AG09309 (cell line): ENCODE measurements at regions not wholly inside any gene's neighbourhood (a gene's known extent, or its start where the extent isn't known, plus 50 kb on each side); places are given as distances from the start of the nearest gene placed in this dataset.

Source experiments
- DNase-seq: peaks from one replicate; pipeline ENCODE4 v3.0.0-alpha.2; 2010; ENCODE audit warnings: low read depth
- H3K4me3 ChIP-seq: 2 replicates; pipeline ENCODE4 v1.5.1; 2011; ENCODE audit warnings: mild to moderate bottlenecking, low read depth, low read length, moderate library complexity; ENCODE audit not compliant: control insufficient read depth
- TF ChIP-seq, protein P1 (sequence below): IDR thresholded peaks from 2 replicates; pipeline ENCODE4 v1.5.1; 2011; ENCODE audit warnings: mild to moderate bottlenecking, low read depth, low read length, inconsistent platforms; ENCODE audit not compliant: insufficient read depth, control insufficient read depth; ENCODE audit errors: missing control alignments

DNA sequence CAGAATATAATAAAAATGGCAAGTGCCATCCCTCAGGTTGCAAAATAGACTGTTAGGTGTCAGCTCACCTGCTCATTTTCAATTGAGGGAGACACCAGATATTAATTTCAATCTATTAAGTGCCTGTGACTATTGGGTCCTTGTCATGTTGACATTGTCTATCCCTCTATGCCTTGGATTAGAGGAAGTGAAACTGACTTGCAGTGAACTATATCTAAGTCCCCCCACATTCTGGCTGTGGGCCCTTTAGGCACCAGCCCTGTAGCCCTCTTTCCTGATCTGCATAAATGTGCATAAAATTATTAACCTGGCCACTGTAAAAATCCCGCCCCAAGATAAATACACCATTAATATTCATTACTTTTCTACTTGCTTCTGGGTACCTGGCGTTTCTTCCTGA is 293.0 kb upstream of the CLNK start:
- no peak for DNase-seq
- no peak overlapping the region for H3K4me3 ChIP-seq
- TF ChIP-seq, protein P1, sequence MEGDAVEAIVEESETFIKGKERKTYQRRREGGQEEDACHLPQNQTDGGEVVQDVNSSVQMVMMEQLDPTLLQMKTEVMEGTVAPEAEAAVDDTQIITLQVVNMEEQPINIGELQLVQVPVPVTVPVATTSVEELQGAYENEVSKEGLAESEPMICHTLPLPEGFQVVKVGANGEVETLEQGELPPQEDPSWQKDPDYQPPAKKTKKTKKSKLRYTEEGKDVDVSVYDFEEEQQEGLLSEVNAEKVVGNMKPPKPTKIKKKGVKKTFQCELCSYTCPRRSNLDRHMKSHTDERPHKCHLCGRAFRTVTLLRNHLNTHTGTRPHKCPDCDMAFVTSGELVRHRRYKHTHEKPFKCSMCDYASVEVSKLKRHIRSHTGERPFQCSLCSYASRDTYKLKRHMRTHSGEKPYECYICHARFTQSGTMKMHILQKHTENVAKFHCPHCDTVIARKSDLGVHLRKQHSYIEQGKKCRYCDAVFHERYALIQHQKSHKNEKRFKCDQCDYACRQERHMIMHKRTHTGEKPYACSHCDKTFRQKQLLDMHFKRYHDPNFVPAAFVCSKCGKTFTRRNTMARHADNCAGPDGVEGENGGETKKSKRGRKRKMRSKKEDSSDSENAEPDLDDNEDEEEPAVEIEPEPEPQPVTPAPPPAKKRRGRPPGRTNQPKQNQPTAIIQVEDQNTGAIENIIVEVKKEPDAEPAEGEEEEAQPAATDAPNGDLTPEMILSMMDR, result no peak

DNA sequence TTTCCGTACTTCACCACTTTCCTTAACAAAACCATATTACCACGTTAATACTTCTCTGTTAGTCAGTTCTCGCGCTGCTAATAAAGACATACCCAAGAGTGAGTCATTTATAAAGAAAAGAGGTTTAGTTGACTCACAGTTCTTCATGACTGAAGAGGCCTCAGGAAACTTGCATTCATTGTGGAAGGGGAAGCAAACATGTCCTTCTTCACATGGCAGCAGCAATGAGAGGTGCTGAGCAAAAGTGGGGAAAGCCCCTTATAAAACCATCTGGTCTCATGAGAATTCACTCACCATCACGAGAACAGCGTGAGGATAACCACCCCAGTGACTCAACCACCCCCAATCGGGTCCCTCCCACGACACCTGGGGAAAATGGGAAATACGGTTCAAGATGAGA is 289.8 kb upstream of the CLNK start:
- DNase-seq, result no peak
- H3K4me3 ChIP-seq, result no peak overlapping the region
- TF ChIP-seq, protein P1, result no peak

DNA sequence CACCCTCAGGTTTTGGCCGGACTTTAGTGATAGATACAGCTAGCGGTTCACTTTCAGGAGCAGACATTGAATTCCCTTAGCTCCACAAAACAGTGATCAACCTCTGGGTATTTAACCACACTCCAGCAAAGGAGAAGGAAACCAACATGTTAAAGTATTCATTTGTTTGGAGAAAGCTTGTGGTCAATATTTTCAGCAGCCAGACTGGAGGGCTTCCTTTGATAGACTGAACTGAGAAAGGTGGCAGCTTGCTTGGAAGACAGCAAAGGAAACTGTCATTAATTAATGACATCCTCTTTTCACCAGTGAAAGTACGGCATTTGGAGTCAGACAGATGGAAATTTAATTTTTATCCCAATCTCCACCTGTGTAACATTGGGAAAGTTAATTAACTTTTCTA is 289.1 kb upstream of the CLNK start:
- TF ChIP-seq, protein P1, result no peak
- DNase-seq, result no peak
- no peak overlapping the region for H3K4me3 ChIP-seq

DNA sequence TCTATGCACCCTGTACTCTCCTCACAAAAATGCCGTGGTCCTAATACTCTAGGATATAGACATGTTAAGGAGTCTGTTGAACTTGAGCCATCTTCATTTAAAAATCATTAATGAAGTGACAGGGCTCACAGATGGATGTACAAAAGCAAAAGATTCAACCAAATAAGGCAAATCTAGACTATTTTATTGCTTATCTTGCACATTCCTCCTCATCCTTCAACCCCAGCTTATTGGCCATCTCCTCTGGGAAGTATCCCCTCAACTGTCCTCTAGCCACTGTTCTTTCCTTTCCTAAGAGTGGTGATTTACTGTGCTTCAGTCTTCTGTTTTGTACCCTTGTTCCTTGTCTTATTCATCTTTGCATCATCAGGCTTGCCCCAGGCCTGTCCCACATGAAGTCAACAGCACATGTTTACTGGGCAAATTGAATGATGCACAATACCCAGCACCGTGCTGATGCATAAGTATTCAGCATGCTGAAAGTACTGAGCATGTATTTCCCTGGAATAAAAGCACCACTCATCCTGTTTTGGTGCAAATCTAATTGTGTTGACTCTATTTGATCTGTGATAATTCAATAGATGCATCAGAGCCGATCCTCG is 287.3 kb upstream of the CLNK start:
- no peak overlapping the region for H3K4me3 ChIP-seq
- TF ChIP-seq, protein P1, result no peak
- no peak for DNase-seq

DNA sequence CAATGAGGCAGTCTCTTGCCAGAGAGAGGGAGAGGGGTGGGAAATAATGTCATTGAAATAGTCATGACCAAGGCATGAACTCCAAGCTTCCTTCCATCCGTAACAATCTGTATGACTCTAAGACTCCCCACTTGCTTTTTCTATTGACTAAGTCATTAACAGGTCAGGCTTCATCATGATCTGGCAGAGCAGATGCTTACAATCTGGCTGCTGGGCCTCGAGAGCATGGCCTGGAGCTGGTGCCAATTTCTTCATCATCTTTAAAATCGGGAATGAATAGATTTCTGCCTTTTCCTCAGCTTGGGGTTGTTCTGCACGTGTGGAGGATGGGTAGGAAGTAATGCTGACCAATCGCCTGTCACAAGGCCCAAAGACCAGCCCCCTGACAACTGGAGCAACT is 280.6 kb upstream of the CLNK start:
- TF ChIP-seq, protein P1, result no peak
- no peak for DNase-seq
- no peak overlapping the region for H3K4me3 ChIP-seq

DNA sequence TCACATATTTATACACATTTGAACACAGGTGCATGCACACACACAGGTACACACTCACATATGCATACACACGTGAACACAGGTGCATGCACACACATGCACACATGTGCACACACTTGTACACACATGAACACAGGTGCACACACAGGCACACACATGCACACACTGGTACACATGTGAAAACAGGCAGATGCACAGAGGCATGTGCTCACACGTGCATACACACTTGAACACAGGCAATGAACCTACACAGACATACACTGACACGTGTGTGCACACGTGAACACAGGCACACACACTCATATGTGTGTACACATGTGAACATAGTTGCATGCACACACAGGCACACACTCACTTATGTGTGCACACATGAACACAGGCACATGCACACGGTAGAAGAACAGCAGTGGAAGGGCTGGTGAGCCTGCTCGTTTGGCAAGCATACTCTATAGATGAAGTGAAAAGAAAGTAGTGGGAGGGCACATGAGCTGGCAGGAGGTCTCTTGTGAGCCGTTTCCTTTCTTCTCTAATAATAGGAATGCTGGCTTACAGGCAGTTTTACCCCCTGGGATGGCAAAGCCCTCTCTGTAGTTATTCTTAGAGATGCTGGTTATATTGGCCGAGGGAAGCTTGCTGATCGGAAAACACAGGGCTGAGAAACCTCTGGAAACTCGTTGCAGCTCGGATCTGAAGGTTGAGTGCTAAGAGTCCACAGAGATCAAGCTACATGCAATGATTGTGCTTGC is 279.6 kb upstream of the CLNK start:
- H3K4me3 ChIP-seq, result no peak overlapping the region
- no peak for DNase-seq
- TF ChIP-seq, protein P1, result no peak
